ENCODE measurements at regions not wholly inside any gene's neighbourhood (a gene's known extent, or its start where the extent isn't known, plus 50 kb on each side); places are given as distances from the start of the nearest gene placed in this dataset.

- no peak for FAIRE-seq
Observed at GRCh38 chr7:49367072-49367471, 406.4 kb upstream of the VWC2 start.

GRCh38 chr7:49371771-49372170 is 401.7 kb upstream of the VWC2 start:
- FAIRE-seq (no peak), DNase-seq (ENCODE audit: low spot score) (no peak)

More at GRCh38 chr7:49367072-49367471, 406.4 kb upstream of the VWC2 start:
- DNase-seq (ENCODE audit: low spot score), result no peak

GRCh38 chr7:49376817-49377375 is 396.5 kb upstream of the VWC2 start:
- DNase-seq (ENCODE audit: low spot score) (no peak), FAIRE-seq (no peak)

GRCh38 chr7:49386792-49387191 is 386.6 kb upstream of the VWC2 start:
- DNase-seq (ENCODE audit: low spot score) (no peak), FAIRE-seq (no peak)

GRCh38 chr7:49389871-49390479 is 383.5 kb upstream of the VWC2 start:
- FAIRE-seq, result no peak
- DNase-seq (ENCODE audit: low spot score), result no peak

GRCh38 chr7:49396229-49396628 is 377.2 kb upstream of the VWC2 start:
- DNase-seq (ENCODE audit: low spot score) (peak; percentile 38), FAIRE-seq (peak; percentile 71)

GRCh38 chr7:49397750-49398149 is 375.7 kb upstream of the VWC2 start:
- FAIRE-seq, result no peak
- DNase-seq (ENCODE audit: low spot score), result no peak

- DNase-seq (ENCODE audit: low spot score) (no peak), FAIRE-seq (no peak)
Observed at GRCh38 chr7:49398236-49398635, 375.2 kb upstream of the VWC2 start.

- FAIRE-seq, result peak; percentile 87
Observed at GRCh38 chr7:49398746-49399145, 374.7 kb upstream of the VWC2 start.

GRCh38 chr7:49400891-49401550 is 372.4 kb upstream of the VWC2 start:
- peak; percentile 75 for FAIRE-seq
- DNase-seq (ENCODE audit: low spot score), result peak; percentile 11

More at GRCh38 chr7:49398746-49399145, 374.7 kb upstream of the VWC2 start:
- DNase-seq (ENCODE audit: low spot score), result peak; percentile 55

GRCh38 chr7:49403844-49404243 is 369.6 kb upstream of the VWC2 start:
- FAIRE-seq, result no peak

GRCh38 chr7:49407205-49407604 is 366.2 kb upstream of the VWC2 start:
- no peak for DNase-seq (ENCODE audit: low spot score)
- FAIRE-seq, result no peak

More at GRCh38 chr7:49403844-49404243, 369.6 kb upstream of the VWC2 start:
- no peak for DNase-seq (ENCODE audit: low spot score)

- DNase-seq (ENCODE audit: low spot score), result no peak
- FAIRE-seq, result no peak
Observed at GRCh38 chr7:49417034-49417433, 356.4 kb upstream of the VWC2 start.

GRCh38 chr7:49418963-49419362 is 354.5 kb upstream of the VWC2 start:
- FAIRE-seq (no peak), DNase-seq (ENCODE audit: low spot score) (no peak)

GRCh38 chr7:49422564-49422963 is 350.9 kb upstream of the VWC2 start:
- DNase-seq (ENCODE audit: low spot score), result no peak
- no peak for FAIRE-seq

GRCh38 chr7:49424109-49424508 is 349.3 kb upstream of the VWC2 start:
- DNase-seq (ENCODE audit: low spot score) (no peak), FAIRE-seq (peak; percentile 30)

GRCh38 chr7:49425277-49425818 is 348.1 kb upstream of the VWC2 start:
- DNase-seq (ENCODE audit: low spot score), result no peak
- FAIRE-seq, result no peak

- DNase-seq (ENCODE audit: low spot score) (no peak), FAIRE-seq (no peak)
Observed at GRCh38 chr7:49432254-49432653, 341.2 kb upstream of the VWC2 start.

- no peak for FAIRE-seq
- no peak for DNase-seq (ENCODE audit: low spot score)
Observed at GRCh38 chr7:49433794-49434193, 339.6 kb upstream of the VWC2 start.

GRCh38 chr7:49434846-49435245 is 338.6 kb upstream of the VWC2 start:
- DNase-seq (ENCODE audit: low spot score) (no peak), FAIRE-seq (no peak)

- no peak for FAIRE-seq
- DNase-seq (ENCODE audit: low spot score), result no peak
Observed at GRCh38 chr7:49438281-49438680, 335.2 kb upstream of the VWC2 start.

- FAIRE-seq (no peak), DNase-seq (ENCODE audit: low spot score) (no peak)
Observed at GRCh38 chr7:49443515-49443914, 329.9 kb upstream of the VWC2 start.

- FAIRE-seq, result no peak
- DNase-seq (ENCODE audit: low spot score), result no peak
Observed at GRCh38 chr7:49453486-49453885, 320.0 kb upstream of the VWC2 start.
